ENCODE measurements at regions not wholly inside any gene's neighbourhood (a gene's known extent, or its start where the extent isn't known, plus 50 kb on each side); places are given as distances from the start of the nearest gene placed in this dataset.
A peak's percentile ranks its signal among the peaks of the same experiment; 100 is the strongest.

- no peak overlapping the region for H3K27ac ChIP-seq (ENCODE audit: poor library complexity, severe bottlenecking)
- no peak overlapping the region for H3K4me3 ChIP-seq (ENCODE audit: severe bottlenecking)
- no peak for ATAC-seq (ENCODE audit: low read depth)
- no peaks in the 10 kb centered on the region for H3K9me3 ChIP-seq (ENCODE audit: severe bottlenecking)
- DNase-seq (ENCODE audit: low spot score), result no peak
- TF ChIP-seq CTCF (IDR thresholded peaks at IDR 0.05; ENCODE audit: poor library complexity, severe bottlenecking), result no peak
- no peaks in the 10 kb centered on the region for H3K4me1 ChIP-seq (ENCODE audit: insufficient read depth, poor library complexity, severe bottlenecking)
- H3K27me3 ChIP-seq (ENCODE audit: insufficient read depth, poor library complexity, severe bottlenecking), result no peaks in the 10 kb centered on the region
- H3K36me3 ChIP-seq (ENCODE audit: low read depth), result no peaks in the 10 kb centered on the region
Measured at GRCh38 chr6:86453232-86453631, 484.1 kb upstream of the HTR1E start.

GRCh38 chr6:86448398-86448797, 488.9 kb upstream of the HTR1E start:
- H3K9me3 ChIP-seq (ENCODE audit: severe bottlenecking), result no peaks in the 10 kb centered on the region
- no peaks in the 10 kb centered on the region for H3K36me3 ChIP-seq (ENCODE audit: low read depth)
- H3K4me1 ChIP-seq (ENCODE audit: insufficient read depth, poor library complexity, severe bottlenecking), result no peaks in the 10 kb centered on the region
- TF ChIP-seq CTCF (IDR thresholded peaks at IDR 0.05; ENCODE audit: poor library complexity, severe bottlenecking), result no peak
- H3K27me3 ChIP-seq (ENCODE audit: insufficient read depth, poor library complexity, severe bottlenecking), result no peaks in the 10 kb centered on the region
- H3K4me3 ChIP-seq (ENCODE audit: severe bottlenecking), result no peak overlapping the region
- DNase-seq (ENCODE audit: low spot score) (no peak), ATAC-seq (ENCODE audit: low read depth) (no peak)
- H3K27ac ChIP-seq (ENCODE audit: poor library complexity, severe bottlenecking), result no peak overlapping the region

GRCh38 chr6:86440608-86441007, 496.7 kb upstream of the HTR1E start:
- H3K36me3 ChIP-seq (ENCODE audit: low read depth), result no peaks in the 10 kb centered on the region
- no peak for ATAC-seq (ENCODE audit: low read depth)
- no peak for TF ChIP-seq CTCF (IDR thresholded peaks at IDR 0.05; ENCODE audit: poor library complexity, severe bottlenecking)
- H3K9me3 ChIP-seq (ENCODE audit: severe bottlenecking), result no peaks in the 10 kb centered on the region
- no peak overlapping the region for H3K4me3 ChIP-seq (ENCODE audit: severe bottlenecking)
- H3K27ac ChIP-seq (ENCODE audit: poor library complexity, severe bottlenecking), result no peak overlapping the region
- no peak for DNase-seq (ENCODE audit: low spot score)
- no peaks in the 10 kb centered on the region for H3K27me3 ChIP-seq (ENCODE audit: insufficient read depth, poor library complexity, severe bottlenecking)
- no peaks in the 10 kb centered on the region for H3K4me1 ChIP-seq (ENCODE audit: insufficient read depth, poor library complexity, severe bottlenecking)

- H3K4me3 ChIP-seq (ENCODE audit: severe bottlenecking), result no peak overlapping the region
- no peaks in the 10 kb centered on the region for H3K36me3 ChIP-seq (ENCODE audit: low read depth)
- ATAC-seq (ENCODE audit: low read depth) (no peak), DNase-seq (ENCODE audit: low spot score) (no peak)
- no peaks in the 10 kb centered on the region for H3K4me1 ChIP-seq (ENCODE audit: insufficient read depth, poor library complexity, severe bottlenecking)
- H3K9me3 ChIP-seq (ENCODE audit: severe bottlenecking), result no peaks in the 10 kb centered on the region
- no peaks in the 10 kb centered on the region for H3K27me3 ChIP-seq (ENCODE audit: insufficient read depth, poor library complexity, severe bottlenecking)
- TF ChIP-seq CTCF (IDR thresholded peaks at IDR 0.05; ENCODE audit: poor library complexity, severe bottlenecking), result no peak
- H3K27ac ChIP-seq (ENCODE audit: poor library complexity, severe bottlenecking), result no peak overlapping the region
Measured at GRCh38 chr6:86423571-86423970, 513.8 kb upstream of the HTR1E start.

GRCh38 chr6:86412057-86412456, 525.3 kb upstream of the HTR1E start:
- TF ChIP-seq CTCF (IDR thresholded peaks at IDR 0.05; ENCODE audit: poor library complexity, severe bottlenecking), result no peak
- ATAC-seq (ENCODE audit: low read depth), result peak; percentile 55; the same call in 1 of the 3 replicates

More at GRCh38 chr6:86412057-86412456, 525.3 kb upstream of the HTR1E start:
- DNase-seq (ENCODE audit: low spot score), result no peak
- no peaks in the 10 kb centered on the region for H3K36me3 ChIP-seq (ENCODE audit: low read depth)
- H3K4me3 ChIP-seq (ENCODE audit: severe bottlenecking), result no peak overlapping the region
- no peak overlapping the region for H3K27ac ChIP-seq (ENCODE audit: poor library complexity, severe bottlenecking)
- no peaks in the 10 kb centered on the region for H3K4me1 ChIP-seq (ENCODE audit: insufficient read depth, poor library complexity, severe bottlenecking)
- H3K27me3 ChIP-seq (ENCODE audit: insufficient read depth, poor library complexity, severe bottlenecking), result no peaks in the 10 kb centered on the region
- H3K9me3 ChIP-seq (ENCODE audit: severe bottlenecking), result no peaks in the 10 kb centered on the region

Measured in RWPE2 (cell line).